ENCODE measurements at regions not wholly inside any gene's neighbourhood (a gene's known extent, or its start where the extent isn't known, plus 50 kb on each side); places are given as distances from the start of the nearest gene placed in this dataset.

GRCh38 chr3:150081084-150081483, 110.4 kb upstream of the PFN2 start:
- no peak for DNase-seq

GRCh38 chr3:150080058-150080730, 109.5 kb upstream of the PFN2 start:
- DNase-seq, result no peak

- no peak for DNase-seq
Observed at GRCh38 chr3:150079029-150079739, 108.5 kb upstream of the PFN2 start.

- no peak for DNase-seq
Observed at GRCh38 chr3:150077581-150078247, 107.0 kb upstream of the PFN2 start.

GRCh38 chr3:150077107-150077506, 106.4 kb upstream of the PFN2 start:
- DNase-seq, result no peak

GRCh38 chr3:150076443-150076842, 105.7 kb upstream of the PFN2 start:
- no peak for DNase-seq

GRCh38 chr3:150075417-150075865, 104.7 kb upstream of the PFN2 start:
- DNase-seq, result no peak

- DNase-seq, result no peak
Observed at GRCh38 chr3:150074697-150075416, 104.2 kb upstream of the PFN2 start.

GRCh38 chr3:150074277-150074676, 103.6 kb upstream of the PFN2 start:
- DNase-seq, result no peak

GRCh38 chr3:150073513-150073912, 102.8 kb upstream of the PFN2 start:
- DNase-seq, result no peak

- no peak for DNase-seq
Observed at GRCh38 chr3:150073031-150073430, 102.3 kb upstream of the PFN2 start.

GRCh38 chr3:150072576-150072975, 101.9 kb upstream of the PFN2 start:
- no peak for DNase-seq

- no peak for DNase-seq
Observed at GRCh38 chr3:150070271-150070670, 99.6 kb upstream of the PFN2 start.

GRCh38 chr3:150069633-150070032, 98.9 kb upstream of the PFN2 start:
- DNase-seq, result no peak

GRCh38 chr3:150069154-150069527, 98.4 kb upstream of the PFN2 start:
- no peak for DNase-seq

GRCh38 chr3:150068440-150069153, 97.9 kb upstream of the PFN2 start:
- no peak for DNase-seq

- no peak for DNase-seq
Observed at GRCh38 chr3:150067561-150067960, 96.9 kb upstream of the PFN2 start.

- DNase-seq, result no peak
Observed at GRCh38 chr3:150064971-150065370, 94.3 kb upstream of the PFN2 start.

- no peak for DNase-seq
Observed at GRCh38 chr3:150063237-150063636, 92.5 kb upstream of the PFN2 start.

- DNase-seq, result no peak
Observed at GRCh38 chr3:150062492-150062891, 91.8 kb upstream of the PFN2 start.

GRCh38 chr3:150061288-150062024, 90.8 kb upstream of the PFN2 start:
- no peak for DNase-seq

- no peak for DNase-seq
Observed at GRCh38 chr3:150059729-150060128, 89.0 kb upstream of the PFN2 start.

Data from CD4-positive, alpha-beta T cell treated with Interleukin-21 for 1 hour (primary cell).